OCI-LY1 (cell line): ENCODE measurements at regions not wholly inside any gene's neighbourhood (a gene's known extent, or its start where the extent isn't known, plus 50 kb on each side); places are given as distances from the start of the nearest gene placed in this dataset.

ENCODE experiments used
- H2AFZ ChIP-seq: fragments of 200-600 bp; sonication (generic), shearing (Covaris generic); 2 replicates; pipeline ENCODE4 v1.6.0; 2014; ENCODE audit warnings: antibody characterized with exemption, mild to moderate bottlenecking, low read length
- H3F3A ChIP-seq: fragments of 200-600 bp; sonication (generic), shearing (Covaris generic); 2 replicates; pipeline ENCODE4 v1.6.0; 2014; ENCODE audit warnings: mild to moderate bottlenecking, antibody characterized with exemption, low read length, moderate library complexity; ENCODE audit not compliant: insufficient read depth
- H3K27ac ChIP-seq: fragments of 200-600 bp; sonication (generic); 2 replicates; pipeline ENCODE4 v1.5.1; 2014; ENCODE audit warnings: low read length, mixed run types, mild to moderate bottlenecking, low read depth; ENCODE audit not compliant: poor library complexity, severe bottlenecking
- H3K27me3 ChIP-seq: fragments of 200-600 bp; sonication (generic); 2 replicates; pipeline ENCODE4 v1.6.0; 2014; ENCODE audit warnings: antibody characterized with exemption, mild to moderate bottlenecking, low read length, moderate library complexity; ENCODE audit not compliant: insufficient read depth
- H3K36me3 ChIP-seq: fragments of 200-600 bp; sonication (generic); 2 replicates; pipeline ENCODE4 v1.6.1; 2014; ENCODE audit warnings: mild to moderate bottlenecking, antibody characterized with exemption, low read length, moderate library complexity, mixed read lengths; ENCODE audit not compliant: insufficient read depth
- H3K4me1 ChIP-seq: fragments of 200-600 bp; sonication (generic); 2 replicates; pipeline ENCODE4 v1.5.1; 2014; ENCODE audit warnings: mild to moderate bottlenecking, low read length, moderate library complexity; ENCODE audit not compliant: insufficient read depth, severe bottlenecking
- H3K4me2 ChIP-seq: fragments of 200-600 bp; sonication (generic), shearing (Covaris generic); 2 replicates; pipeline ENCODE4 v1.6.1; 2014; ENCODE audit warnings: low read length
- H3K4me3 ChIP-seq: fragments of 200-600 bp; sonication (generic); 2 replicates; pipeline ENCODE4 v1.5.1; 2014; ENCODE audit warnings: low read length, low read depth, mild to moderate bottlenecking, mixed read lengths; ENCODE audit not compliant: poor library complexity, severe bottlenecking
- H3K79me2 ChIP-seq: fragments of 200-600 bp; shearing (Covaris generic); 2 replicates; pipeline ENCODE4 v1.6.1; 2016; ENCODE audit warnings: mixed run types, low read length, mixed read lengths; ENCODE audit not compliant: insufficient read depth
- H3K9ac ChIP-seq: fragments of 200-600 bp; sonication (generic), shearing (Covaris generic); 2 replicates; pipeline ENCODE4 v1.6.1; 2014; ENCODE audit warnings: mild to moderate bottlenecking, low read length, mixed read lengths
- H3K9me2 ChIP-seq: fragments of 200-600 bp; sonication (generic), shearing (Covaris generic); 2 replicates; pipeline ENCODE4 v1.6.1; 2014; ENCODE audit warnings: low read depth, mild to moderate bottlenecking, low read length, mixed read lengths
- H3K9me3 ChIP-seq: fragments of 200-600 bp; shearing (Covaris generic); 2 replicates; pipeline ENCODE4 v1.6.1; 2014; ENCODE audit warnings: low read length, mixed read lengths
- H4K20me1 ChIP-seq: fragments of 200-600 bp; sonication (generic), shearing (Covaris generic); 2 replicates; pipeline ENCODE4 v1.6.0; 2016; ENCODE audit warnings: mild to moderate bottlenecking, low read length; ENCODE audit not compliant: insufficient read depth
- EZH2 ChIP-seq: fragments of 200-600 bp; sonication (generic), shearing (Covaris generic); IDR thresholded peaks from 2 replicates; pipeline ENCODE4 v1.8.0; 2017; ENCODE audit warnings: borderline replicate concordance, mixed run types, mild to moderate bottlenecking, antibody characterized with exemption, low read length, moderate library complexity, mixed read lengths
- TF ChIP-seq, protein P1 (sequence below): fragments of 200-600 bp; sonication (generic), shearing (Covaris generic); IDR thresholded peaks from 2 replicates; pipeline ENCODE4 v1.5.1; 2017; ENCODE audit warnings: mild to moderate bottlenecking, antibody characterized with exemption, low read length, moderate library complexity, mixed read lengths

DNA sequence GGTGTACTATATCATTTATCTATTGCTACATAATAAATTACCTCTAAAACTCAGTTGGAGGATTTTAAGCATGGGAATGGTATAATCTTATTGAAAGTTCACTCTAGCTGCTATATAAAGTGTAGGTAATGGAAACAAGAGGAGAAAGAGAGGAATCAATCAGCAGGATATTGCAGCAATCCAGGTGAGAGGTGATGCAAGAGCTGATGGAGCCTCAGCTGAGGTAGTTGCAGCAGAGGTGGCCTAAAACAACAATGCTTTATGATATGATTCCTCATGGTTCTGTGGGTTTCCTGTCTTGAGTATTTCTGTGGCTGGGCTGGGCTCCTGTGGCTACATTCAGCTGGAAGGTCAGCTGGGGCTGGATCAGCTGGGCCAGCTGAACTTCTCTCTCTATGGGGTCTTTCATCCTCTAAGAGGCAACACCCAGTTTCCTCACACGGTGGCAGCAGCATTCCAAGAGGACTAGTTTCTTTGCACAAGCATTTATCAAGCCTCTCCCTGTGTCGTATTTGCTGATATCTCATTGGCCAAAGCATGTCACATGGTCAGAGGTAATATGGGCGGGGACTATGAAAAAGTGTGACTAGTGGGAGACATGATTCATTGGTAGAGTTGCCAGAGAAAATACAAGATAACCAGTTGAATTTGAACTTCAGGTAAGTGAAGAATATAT, 135.4 kb upstream of the LARGE1 start:
- Histone ChIP-seq H2AFZ (no peak overlapping the region), H3K36me3 (no peaks in the 10 kb centered on the region), H3K27me3 (no peaks in the 10 kb centered on the region), H3K4me3 (no peak overlapping the region), H3K9me3 (no peaks in the 10 kb centered on the region), H3K79me2 (no peaks in the 10 kb centered on the region), H3K9me2 (no peaks in the 10 kb centered on the region), H3F3A (no peaks in the 10 kb centered on the region), H3K4me2 (no peak overlapping the region), H3K9ac (no peak overlapping the region), H3K4me1 (no peaks in the 10 kb centered on the region), H3K27ac (no peak overlapping the region), H4K20me1 (no peaks in the 10 kb centered on the region)
- TF ChIP-seq, protein P1, sequence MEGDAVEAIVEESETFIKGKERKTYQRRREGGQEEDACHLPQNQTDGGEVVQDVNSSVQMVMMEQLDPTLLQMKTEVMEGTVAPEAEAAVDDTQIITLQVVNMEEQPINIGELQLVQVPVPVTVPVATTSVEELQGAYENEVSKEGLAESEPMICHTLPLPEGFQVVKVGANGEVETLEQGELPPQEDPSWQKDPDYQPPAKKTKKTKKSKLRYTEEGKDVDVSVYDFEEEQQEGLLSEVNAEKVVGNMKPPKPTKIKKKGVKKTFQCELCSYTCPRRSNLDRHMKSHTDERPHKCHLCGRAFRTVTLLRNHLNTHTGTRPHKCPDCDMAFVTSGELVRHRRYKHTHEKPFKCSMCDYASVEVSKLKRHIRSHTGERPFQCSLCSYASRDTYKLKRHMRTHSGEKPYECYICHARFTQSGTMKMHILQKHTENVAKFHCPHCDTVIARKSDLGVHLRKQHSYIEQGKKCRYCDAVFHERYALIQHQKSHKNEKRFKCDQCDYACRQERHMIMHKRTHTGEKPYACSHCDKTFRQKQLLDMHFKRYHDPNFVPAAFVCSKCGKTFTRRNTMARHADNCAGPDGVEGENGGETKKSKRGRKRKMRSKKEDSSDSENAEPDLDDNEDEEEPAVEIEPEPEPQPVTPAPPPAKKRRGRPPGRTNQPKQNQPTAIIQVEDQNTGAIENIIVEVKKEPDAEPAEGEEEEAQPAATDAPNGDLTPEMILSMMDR, result peak; percentile 28; the same call in 1 of the 2 replicates
- no peak for TF ChIP-seq EZH2

DNA sequence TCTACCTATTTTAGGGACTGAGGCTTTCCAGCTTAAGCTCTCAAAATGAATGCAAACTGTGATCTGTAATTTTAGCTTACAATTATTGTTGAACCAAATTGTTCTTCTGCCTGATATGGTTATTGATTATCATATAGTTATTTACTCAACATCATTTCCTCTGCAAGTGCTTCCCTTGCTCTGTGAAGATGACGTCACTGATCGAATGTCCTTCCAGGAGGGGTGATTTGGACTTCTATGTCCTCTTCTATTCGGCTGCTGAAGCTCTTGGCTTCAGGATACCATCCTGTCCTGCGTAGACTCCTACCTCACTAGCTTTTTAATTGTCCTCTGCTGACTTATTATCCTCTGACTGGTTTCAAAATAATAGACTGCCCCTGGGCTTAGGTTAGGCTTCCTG, 137.4 kb upstream of the LARGE1 start:
- H3K36me3 ChIP-seq, result no peaks in the 10 kb centered on the region
- no peak overlapping the region for H3K4me2 ChIP-seq
- TF ChIP-seq EZH2, result no peak
- TF ChIP-seq, protein P1, result no peak
- no peak overlapping the region for H3K9ac ChIP-seq
- no peaks in the 10 kb centered on the region for H3K4me1 ChIP-seq
- H3K4me3 ChIP-seq, result no peak overlapping the region
- no peaks in the 10 kb centered on the region for H3K27me3 ChIP-seq
- no peak overlapping the region for H3K27ac ChIP-seq
- no peaks in the 10 kb centered on the region for H3K79me2 ChIP-seq
- no peaks in the 10 kb centered on the region for H4K20me1 ChIP-seq
- H2AFZ ChIP-seq, result no peak overlapping the region
- H3K9me2 ChIP-seq, result no peaks in the 10 kb centered on the region
- H3F3A ChIP-seq, result no peaks in the 10 kb centered on the region
- H3K9me3 ChIP-seq, result no peaks in the 10 kb centered on the region

DNA sequence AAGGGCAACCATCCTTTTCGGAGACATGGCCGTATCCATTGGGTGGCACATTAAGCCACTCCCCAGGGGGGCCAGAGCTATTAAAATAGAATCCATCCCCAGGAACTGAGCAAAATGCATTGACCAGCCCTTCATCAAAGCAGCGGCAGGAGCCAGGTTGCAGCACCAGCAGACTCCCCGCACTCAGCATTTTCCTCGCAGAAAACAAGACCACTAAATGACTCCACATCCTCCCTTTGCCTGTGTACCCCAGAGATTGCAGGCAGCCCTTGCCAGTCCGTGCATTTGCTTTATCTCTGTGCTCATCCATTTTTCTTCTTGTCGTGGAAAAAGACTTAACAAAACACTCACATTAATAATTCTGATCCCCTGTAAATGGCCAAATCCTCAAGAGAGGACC, 144.4 kb upstream of the LARGE1 start:
- Histone ChIP-seq H3K79me2 (no peaks in the 10 kb centered on the region), H3K4me1 (no peaks in the 10 kb centered on the region), H3K9me2 (no peaks in the 10 kb centered on the region), H3K4me2 (no peak overlapping the region), H3K9me3 (no peaks in the 10 kb centered on the region), H3K27ac (no peak overlapping the region), H3K36me3 (no peaks in the 10 kb centered on the region), H3K4me3 (no peak overlapping the region), H2AFZ (no peak overlapping the region), H3K27me3 (no peaks in the 10 kb centered on the region), H3F3A (no peaks in the 10 kb centered on the region), H4K20me1 (no peaks in the 10 kb centered on the region), H3K9ac (no peak overlapping the region)
- TF ChIP-seq EZH2, result no peak
- TF ChIP-seq, protein P1, result no peak
